Upper lobe of left lung (tissue), 4 donors: ENCODE measurements at regions not wholly inside any gene's neighbourhood (a gene's known extent, or its start where the extent isn't known, plus 50 kb on each side); places are given as distances from the start of the nearest gene placed in this dataset.

Source experiments
- EP300 ChIP-seq, 4 donors: sonication (generic); formaldehyde crosslinking; IDR thresholded peaks; one replicate each; pipeline ENCODE4 v1.5.1; 2017; ENCODE audit warnings: antibody characterized with exemption in 4 of 4, control low read depth in 2 of 4
- POLR2A ChIP-seq, 4 donors: fragments of 450-650 bp; IDR thresholded peaks; one replicate each; pipeline ENCODE4 v1.5.1; 2016 to 2017; ENCODE audit warnings: antibody characterized with exemption in 4 of 4, mild to moderate bottlenecking in 2 of 4
- POLR2AphosphoS5 ChIP-seq, 2 donors: sonication (generic); formaldehyde crosslinking; IDR thresholded peaks; one replicate each; pipeline ENCODE4 v1.5.1; 2017; ENCODE audit warnings: antibody characterized with exemption in 2 of 2
- TF ChIP-seq, protein P1 (sequence below), 6 experiments: fragments of 450-650 bp in 4 of 6; fragments of 200-600 bp in 2 of 6; sonication (generic) in 2 of 6; IDR thresholded peaks; one replicate each; pipeline ENCODE4 v1.5.1; 2016 to 2019; ENCODE audit warnings: antibody characterized with exemption in 6 of 6

DNA sequence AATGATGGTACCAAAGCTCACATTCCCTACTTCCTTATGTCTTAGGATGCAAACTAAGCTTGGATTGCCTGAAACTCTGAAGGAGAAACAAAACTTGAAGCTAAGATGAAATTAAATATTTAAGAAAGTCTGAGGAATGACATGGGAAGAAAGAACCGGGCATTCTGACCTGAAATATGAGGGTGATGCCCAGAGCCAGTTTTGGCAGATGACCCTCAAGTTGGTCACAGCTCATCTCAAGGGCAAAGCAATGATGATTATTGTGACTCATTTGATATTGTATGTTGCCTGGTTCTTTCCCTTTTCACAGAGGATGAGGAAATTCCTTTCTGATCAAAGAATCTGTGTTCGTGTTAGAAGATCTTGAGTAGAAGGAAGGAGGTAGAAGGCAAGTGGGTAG lies 96.0 kb upstream of the NHS start:
- TF ChIP-seq POLR2AphosphoS5 (IDR thresholded peaks at IDR 0.05) = no peak
- TF ChIP-seq POLR2A (IDR thresholded peaks at IDR 0.05) = no peak
- TF ChIP-seq, protein P1, sequence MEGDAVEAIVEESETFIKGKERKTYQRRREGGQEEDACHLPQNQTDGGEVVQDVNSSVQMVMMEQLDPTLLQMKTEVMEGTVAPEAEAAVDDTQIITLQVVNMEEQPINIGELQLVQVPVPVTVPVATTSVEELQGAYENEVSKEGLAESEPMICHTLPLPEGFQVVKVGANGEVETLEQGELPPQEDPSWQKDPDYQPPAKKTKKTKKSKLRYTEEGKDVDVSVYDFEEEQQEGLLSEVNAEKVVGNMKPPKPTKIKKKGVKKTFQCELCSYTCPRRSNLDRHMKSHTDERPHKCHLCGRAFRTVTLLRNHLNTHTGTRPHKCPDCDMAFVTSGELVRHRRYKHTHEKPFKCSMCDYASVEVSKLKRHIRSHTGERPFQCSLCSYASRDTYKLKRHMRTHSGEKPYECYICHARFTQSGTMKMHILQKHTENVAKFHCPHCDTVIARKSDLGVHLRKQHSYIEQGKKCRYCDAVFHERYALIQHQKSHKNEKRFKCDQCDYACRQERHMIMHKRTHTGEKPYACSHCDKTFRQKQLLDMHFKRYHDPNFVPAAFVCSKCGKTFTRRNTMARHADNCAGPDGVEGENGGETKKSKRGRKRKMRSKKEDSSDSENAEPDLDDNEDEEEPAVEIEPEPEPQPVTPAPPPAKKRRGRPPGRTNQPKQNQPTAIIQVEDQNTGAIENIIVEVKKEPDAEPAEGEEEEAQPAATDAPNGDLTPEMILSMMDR (IDR thresholded peaks at IDR 0.05) = no peak
- no peak for TF ChIP-seq EP300 (IDR thresholded peaks at IDR 0.05)
